Suppressor macrophage treated with lipopolysaccharide for 1 hour (primary cell): ENCODE measurements at regions not wholly inside any gene's neighbourhood (a gene's known extent, or its start where the extent isn't known, plus 50 kb on each side); places are given as distances from the start of the nearest gene placed in this dataset.
"Not testable (repeated sequence)": the region's sequence is repeated elsewhere in the genome, so short reads cannot be mapped to it uniquely, and the experiment has no call there.

ENCODE experiments used
- DNase-seq, 3 donors: peaks; one replicate each; pipeline ENCODE4 v3.0.0-alpha.2; 2020 to 2022

DNA sequence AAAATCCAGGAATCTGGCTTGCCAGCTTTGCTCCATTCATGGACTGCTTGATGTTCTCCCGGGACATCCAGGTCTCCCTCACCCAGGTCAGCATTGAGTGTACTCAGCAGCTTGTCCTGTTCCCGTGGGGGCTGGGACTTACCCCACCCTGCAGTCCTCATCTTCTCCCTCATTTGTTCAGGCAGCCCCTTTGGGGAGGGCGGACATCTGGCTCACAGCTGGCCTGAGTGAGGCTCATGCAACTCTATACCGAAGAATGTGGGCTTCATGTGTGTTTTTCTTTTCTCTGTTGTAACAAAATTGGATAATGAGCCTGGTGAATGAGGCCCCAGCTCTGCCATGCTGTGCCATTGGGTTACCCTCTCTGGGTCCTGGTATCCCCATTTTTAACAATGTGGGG, 227.7 kb upstream of the TENM4 start:
- DNase-seq, result no peak

DNA sequence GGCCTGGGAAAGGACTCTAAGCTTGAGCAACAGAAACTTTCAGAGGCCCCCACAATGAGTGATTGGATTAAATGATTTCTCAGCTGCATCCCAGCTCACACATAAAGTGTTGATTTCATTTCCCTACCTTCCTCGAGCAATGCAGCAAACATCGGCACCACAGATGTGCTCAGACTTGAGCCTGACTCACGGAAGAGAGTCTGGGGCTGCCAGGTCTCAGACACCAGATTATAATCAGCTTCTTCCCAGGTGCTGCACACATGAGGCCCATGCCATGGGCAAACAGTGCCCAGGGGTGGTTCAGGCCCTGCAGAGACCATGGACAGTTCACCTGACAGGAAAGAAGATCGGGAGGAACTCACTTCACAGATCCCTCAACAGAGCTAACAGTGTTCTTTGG, 226.6 kb upstream of the TENM4 start:
- no peak for DNase-seq

DNA sequence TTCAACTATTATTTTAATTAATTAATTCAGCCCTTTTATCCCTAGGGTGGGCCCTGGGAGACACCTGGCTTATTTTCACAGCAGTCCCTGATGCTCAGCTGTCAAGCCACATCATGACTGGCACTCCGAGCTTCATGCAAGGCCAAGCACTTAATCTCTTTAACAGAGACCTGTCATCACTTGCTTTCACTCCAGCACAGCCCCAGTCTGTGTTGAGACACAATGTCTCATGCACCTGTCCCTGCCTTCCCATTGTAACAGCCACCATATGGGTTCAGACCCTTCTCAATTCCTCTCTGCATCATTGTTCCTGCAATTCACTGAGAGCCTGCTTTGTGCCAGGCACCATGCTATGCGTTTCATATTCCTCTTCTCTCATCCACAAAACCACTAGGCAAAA, 222.2 kb upstream of the TENM4 start:
- DNase-seq, result no peak

DNA sequence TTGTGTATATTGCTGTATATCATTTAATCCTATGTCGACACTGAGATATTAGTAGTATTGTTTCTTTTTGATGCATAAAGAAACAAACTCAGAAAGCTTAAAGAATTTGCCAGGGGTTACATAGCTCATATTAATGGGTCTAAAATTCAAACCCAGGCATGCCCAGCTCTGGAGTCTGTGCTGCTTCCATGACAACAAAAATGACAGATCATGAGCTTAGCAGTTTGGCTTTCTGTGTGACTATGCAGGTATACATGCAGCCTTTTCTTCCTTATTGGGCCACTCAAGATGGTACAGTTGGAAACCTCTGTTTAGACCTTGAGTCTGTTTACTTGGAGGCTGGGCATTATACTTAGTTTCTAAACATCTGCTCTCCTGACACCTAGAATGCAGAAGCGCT, 220.5 kb upstream of the TENM4 start:
- DNase-seq, result no peak

DNA sequence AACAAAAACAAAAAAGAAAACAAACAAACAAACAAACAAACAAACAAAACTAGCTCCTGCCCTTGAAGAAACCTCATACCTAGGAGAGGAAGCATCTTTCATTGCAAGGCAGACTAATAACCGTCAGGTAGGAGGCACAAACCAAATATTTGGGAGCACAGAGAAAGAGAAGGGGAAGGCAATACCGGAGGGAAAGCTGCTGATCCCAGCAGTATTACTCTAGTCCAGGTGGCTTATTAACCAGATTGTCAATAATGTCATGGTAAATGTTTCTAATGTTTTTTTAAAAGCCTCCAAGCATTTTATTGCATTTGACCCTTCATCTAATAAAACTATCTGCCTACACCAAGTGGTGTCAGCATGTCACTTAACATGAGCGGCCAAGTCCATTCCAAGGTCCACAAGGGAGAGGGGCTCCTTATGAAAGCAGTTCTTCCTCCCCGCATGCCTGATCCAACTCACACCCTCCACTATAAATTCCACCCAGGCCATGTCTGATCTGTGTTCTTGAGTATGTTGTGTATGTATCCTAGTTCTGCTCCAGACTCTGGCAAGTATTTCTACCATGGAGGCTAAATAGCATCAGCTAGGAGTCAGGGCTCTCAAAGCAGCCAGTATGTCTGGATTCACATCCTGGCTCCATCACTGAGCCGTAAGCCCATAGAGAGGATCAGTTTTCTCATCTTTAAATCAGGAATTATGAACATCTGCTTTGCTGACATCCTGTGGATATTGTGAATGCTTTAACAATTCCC, 208.1 kb upstream of the TENM4 start:
- DNase-seq, result no peak

DNA sequence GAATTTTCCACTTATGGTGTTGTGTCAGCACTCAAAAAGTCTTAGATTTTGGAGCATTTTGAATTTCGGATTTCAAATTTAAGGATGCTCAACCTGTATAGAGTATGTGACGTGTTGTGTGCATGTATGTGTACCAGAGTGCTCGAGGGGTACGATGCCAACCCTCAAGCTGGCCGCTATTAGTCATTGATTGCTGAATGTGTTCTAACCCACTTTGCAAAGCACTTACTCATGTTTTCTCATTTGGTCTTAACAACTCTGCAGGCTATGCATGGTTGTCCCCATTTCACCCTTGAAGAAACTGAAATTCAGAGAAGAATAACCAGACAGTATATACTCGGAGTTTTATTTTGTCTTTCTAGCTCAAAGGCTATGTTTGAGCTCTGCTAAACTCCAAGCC, 196.4 kb upstream of the TENM4 start:
- DNase-seq, result no peak

DNA sequence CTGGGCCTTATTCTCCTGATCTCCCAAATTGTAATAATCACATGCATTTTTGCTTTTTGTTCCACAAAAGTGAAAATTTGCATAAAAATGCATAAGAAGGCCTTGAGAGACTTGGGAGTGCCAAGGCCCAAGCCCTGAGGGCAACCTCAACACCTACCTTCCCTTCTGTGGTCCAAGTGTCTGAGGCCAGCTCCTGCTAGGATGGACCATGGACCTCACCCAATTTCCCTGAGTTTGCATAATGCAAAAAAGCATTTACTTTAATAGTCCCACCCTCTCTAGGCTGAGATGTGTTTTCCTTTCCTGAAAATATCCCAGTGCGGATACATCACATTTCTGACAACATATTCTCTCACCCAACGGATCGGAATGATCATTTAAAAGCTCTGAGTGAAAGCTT, 194.1 kb upstream of the TENM4 start:
- DNase-seq, result no peak

DNA sequence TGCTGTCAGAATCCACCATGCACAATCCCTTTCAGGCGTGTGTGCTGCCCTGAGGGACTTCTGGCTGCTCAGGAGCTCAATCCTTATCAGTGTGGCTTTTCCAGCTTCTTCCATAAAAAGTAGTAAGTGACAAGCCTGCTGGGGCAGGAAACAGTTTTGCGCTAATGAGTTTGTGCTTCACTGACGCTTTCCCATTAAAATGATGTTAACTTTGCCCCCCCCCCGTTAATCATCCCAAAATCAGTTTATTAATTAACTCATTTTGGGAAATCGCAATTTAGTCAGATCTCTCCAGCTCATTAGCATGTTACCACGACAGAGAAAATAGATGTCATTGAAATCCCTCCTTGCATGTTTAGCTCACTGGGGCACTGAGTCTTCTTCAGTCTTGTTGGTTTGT, 186.5 kb upstream of the TENM4 start:
- DNase-seq, result no peak

DNA sequence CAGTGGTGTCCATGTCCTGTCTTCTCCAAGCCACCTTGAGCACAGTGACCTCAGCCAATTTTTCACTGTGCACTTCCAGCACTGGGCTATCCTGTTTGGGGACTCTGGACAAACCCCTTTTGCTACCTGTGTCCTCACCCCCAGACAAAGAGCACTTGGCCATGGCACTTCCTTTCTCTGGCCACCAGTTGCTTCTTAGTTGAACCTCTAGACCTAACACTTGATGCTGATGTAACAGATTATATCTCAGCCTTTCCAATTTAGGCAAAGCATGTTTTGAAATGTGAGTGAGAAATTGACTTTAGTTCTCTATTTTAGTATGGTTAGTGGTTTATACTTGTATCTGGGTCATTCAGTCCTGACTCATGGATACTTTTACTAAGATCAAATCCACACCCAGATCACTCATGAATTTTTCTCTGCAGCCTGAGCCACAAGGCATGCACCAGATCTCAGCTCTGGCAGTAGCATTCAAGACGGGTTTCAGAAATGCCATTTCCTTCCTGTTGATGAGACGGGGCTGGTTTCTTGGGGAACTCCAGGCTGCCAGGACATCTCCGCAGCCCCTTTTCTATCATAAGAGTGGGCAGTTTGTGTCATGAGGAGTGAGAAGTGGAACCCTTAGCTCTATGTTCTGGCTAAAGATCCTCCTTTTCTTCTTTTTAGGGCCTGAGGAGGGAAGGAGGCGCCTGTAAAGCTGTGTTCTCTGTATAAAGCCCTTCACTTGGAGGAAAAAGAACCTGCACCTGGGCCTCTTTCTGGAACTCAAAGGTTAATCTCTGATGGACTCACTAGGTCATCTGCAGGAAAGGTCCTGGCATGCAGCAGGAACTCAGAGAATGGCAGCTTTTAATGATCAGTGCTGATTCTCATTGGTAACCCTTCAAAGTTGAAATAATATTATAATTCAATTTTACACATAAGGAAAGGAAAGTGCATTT, 185.6 kb upstream of the TENM4 start:
- DNase-seq, result no peak

DNA sequence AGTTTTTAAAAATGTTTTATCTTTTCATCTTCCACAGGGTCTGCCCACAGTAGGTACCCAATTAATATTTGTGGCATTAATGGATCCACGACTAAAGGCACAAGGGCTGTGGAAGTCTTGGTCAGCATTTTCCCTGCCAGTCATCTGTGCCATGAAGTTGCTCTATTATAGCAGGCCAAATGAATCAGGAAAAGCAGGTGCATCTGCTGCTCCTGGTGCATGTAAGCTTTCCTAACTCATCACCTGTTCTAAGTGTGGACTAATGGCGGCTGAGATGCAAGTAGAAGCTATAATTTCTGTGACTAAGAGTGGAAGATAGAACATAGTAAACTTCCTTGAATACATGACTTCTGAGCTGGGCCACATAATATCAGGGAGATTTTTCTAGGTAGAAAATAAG, 182.5 kb upstream of the TENM4 start:
- no peak for DNase-seq

DNA sequence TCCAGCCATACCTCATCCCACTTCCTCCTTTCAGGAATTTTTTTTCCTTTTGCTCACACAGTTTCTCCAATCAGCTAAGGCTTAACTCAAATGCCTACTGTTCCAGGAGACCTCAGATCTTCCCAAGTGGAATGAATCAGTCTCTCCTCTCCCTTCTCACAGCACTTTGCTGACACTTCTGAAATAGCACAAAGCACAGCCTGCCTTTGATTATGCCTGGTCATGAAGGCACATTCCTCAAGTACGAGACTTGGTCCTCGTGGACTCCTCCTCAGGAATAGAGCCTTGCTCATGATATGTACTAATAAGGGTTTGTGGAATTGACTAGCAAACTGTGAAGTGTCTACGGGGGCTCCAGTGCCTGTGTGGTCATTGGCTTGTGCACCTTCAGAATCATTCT, 176.7 kb upstream of the TENM4 start:
- DNase-seq, result no peak

DNA sequence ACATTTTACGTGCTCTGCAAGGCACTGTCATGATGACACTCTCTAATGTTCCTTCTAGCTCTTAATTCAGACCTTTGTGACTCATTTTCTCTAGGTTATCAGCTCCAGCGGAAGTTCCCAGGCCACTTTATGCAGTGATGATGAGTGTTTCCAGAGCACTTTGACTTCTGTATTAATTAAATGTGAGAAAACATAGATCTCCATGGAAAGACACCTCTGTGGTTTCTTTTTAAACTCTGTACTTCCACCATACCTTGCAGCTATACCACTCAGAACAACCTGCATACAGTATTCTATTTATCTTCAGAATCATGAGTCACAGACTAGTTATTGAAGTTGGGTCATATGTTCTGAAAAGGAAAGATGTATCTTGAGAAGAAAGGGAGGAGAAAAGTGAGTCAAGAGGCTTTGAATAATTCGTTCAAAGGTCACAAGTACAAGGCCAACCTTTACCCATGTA, 175.6 kb upstream of the TENM4 start:
- DNase-seq, result no peak

DNA sequence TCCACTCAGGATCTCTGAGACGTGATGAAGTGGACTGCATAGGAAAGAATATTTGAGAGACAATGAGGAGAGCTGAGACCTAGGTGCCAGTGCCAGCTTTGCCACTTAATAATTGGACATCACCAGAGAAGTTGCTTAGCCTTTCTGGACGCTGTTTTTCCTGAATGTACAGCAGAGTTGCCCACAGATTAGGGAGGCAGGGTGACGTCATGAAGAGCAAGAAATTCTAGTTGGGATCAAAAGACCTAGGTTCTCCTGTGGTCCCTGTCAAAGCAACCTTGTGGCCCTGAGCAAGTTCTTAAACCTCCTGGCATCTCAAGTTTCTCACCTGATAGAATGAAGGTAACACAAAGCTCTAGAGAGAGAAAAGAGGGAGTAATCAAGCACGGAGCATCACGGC, 174.6 kb upstream of the TENM4 start:
- DNase-seq, result no peak

DNA sequence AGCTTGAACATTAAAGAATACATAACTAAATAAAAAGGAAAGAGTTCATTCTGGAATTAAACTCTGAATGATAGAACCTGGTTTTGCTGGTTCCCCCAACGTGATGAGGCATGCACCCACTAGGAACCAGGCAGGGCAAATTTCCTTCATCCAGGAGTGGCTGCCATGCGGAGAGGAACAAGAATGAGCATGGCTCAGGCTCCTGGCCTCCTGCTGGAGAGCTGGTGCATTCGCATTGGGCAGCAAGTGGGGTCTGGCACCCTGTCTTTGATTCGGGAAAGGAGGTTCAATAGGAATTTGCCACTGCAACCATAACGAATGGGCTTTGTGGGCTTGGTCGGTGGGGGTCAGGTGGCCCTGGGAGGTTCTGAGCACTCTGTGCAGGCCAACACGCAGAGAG, 169.8 kb upstream of the TENM4 start:
- no peak for DNase-seq

DNA sequence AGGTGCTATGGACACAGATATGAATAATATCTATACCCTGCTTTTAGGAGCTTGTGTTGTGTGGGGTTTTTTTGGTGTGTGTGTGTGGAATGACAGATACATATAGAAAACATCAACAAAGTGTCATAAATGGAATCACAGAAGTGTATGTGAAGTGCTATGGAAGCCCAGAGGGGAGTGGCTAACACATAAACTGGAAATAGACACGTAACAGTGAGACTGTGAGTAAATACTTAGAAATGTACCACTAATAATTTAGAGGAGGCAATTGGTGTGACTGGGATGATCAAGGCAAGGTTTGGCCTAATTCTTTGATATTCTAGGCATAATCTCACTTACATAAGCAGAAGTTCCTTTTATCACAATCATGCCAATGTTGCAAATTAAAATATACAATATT, 169.3 kb upstream of the TENM4 start:
- no peak for DNase-seq

DNA sequence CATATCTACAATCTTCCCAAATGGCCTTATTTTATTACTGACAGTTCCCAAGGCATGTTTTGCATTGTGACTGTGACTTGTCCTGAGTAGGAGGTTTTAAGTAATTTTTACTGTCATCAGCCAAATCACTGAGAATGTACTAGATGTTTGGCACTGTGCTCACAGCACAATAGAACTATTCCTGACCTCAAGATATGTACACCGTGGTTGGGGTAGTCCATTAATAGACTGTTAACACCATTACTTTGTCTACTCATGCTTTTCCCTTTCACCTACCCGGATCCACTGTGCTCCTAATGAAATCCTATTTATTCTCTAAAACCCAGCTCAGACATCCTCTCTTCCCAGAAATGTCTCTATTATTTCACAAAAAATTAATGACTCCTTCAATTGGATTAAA, 168.7 kb upstream of the TENM4 start:
- no peak for DNase-seq

DNA sequence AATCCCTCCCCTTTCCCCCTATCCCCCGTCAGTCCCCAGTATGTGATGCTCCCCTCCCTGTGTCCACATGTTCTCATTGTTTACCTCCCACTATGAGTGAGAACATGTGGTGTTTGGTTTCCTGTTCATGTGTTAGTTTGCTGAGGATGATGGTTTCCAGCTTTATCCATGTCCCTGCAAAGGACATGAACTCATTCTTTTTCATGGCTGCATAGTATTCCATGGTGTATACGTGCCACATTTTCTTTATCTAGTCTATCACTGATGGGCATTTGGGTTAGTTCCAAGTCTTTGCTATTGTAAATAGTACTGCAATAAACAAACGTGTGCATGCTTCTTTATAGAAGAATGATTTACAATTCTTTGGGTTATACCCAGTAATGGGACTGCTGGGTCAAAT, 165.6 kb upstream of the TENM4 start:
- DNase-seq, result not testable (repeated sequence)

DNA sequence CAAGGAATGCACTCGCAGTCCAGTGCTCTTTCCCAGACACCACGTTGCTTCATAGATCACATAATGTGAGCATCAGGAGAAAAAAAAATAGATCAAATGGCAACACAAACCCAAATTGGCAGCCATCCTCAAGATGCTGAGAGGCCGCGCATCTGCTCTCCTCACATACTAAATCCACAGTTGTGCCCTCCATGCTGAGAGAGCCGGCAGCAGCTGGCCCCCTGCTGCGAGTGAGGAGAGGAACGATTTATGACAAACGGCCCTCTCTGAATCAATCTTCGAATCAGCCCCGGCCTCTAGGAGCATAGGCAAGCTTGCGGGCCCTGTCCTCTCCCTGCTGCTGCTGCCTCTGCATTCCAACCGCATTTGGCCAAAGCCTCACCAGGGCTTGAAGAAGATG, 159.9 kb upstream of the TENM4 start:
- DNase-seq, result no peak

DNA sequence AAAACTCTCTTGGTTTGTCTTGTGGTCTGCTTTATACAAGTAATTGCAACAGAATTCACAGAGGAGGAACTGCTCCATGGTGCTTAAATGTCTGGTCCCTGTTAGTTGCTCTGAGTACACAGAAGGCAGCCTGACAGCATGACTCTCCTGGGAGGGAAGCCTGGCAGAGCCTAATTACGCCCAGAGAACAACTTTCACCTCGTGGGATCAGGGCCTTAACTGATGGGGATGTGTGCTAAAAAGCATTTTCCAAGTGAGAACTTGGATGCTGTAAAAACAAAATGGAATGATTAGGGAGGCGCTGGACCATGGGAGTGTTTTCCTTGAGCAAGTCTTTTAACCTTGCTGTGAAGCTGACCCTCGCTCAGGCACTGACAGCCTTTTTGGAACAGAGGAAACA, 154.0 kb upstream of the TENM4 start:
- no peak for DNase-seq

DNA sequence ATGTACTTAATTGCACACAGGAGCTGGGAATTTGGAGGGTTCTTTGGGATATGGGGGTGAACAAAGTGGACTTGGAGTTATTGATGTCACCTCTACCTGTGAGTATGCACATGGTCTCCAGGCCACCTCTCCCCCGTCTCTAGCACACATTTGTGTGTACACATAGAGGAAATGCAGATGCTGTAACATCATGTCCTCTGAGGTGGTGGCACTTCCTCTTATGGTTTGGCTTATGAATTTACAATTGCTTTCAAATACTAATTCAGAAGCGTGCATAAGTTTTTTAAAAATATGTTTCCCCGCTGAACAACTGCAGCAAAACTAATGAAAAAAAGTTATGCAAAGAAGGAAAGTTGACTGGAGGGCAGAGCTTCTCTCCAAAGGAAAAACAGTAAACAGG, 152.0 kb upstream of the TENM4 start:
- DNase-seq, result no peak

DNA sequence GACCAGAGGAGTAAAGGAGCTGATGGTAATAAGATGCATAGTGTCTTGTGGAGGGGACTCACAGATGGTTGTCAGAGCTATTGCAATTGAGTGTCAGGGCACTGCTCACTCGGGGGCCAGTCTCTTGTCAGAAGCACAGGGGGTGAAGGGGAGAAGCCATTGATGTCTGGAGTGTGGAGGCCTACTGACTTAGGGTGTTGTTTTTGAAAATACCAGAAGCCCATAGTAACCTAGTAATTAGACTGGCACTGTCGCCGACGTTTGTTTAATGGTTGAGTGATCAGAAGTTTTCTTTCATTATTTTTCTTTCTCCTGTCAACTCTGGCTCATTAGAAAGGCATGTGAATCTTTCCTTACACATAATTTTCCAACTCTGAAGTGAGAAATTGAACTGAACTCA, 151.6 kb upstream of the TENM4 start:
- DNase-seq, result no peak

DNA sequence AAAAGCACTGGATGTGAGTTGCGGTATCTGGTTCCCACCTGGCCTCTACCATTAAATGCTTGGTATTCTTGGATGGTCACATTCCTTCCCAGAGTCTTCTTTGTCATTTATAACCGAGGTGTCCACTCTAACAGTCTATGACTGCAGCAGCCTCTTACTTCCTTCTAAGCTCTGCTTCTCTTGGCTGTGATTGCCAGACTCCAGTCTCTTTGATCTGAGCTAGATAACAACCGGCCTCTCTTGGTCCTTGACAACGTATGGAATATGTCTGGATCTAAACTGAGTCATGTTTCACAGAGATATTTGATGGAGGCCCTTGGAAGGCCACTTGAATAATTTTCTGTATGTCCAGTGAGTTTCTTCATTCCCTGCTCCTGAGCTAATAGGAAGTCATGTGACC, 141.6 kb upstream of the TENM4 start:
- no peak for DNase-seq

DNA sequence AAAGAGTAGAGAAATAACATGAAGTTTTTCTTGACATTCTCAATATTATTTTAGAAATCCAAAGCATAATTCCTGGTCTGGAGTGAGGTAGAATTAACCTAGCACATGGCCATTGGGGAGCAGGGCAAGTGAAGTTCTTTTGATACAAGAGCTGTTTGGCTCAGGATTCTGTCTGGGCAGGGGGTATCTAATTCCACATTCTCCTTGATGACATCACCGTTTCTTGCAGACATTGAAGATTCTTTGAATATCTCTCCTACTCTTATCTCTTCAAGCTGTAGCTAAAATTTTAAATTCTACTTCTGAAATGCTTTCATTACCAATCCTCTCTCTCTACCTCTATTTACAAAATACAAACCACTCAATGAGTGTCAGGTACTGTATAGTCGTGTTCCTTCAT, 138.2 kb upstream of the TENM4 start:
- no peak for DNase-seq

DNA sequence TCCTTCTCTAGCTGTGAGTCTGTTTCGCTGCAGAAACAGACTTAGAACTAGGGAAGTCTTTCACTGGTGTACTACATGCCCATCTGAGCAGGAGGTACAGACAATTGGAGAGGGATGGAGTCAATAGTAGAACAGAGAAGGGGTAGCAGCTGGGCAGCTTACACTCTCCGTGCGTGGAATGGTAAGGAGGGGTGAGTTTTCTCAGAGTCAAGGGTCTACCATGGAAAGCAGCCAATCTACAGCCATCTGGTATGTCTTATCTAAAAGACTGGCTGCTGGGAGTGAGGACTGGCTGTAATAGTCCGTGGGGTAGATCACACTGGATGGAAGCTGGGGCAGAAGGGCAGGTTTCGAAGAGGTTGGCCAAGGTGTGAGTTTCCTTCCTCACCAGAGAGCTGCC, 137.3 kb upstream of the TENM4 start:
- DNase-seq, result no peak
